Fibroblast of lung (primary cell): ENCODE measurements at regions not wholly inside any gene's neighbourhood (a gene's known extent, or its start where the extent isn't known, plus 50 kb on each side); places are given as distances from the start of the nearest gene placed in this dataset.

Experiments
- CTCF ChIP-seq, 2 donors: IDR thresholded peaks in 1 of 2; conservative IDR thresholded peaks in 1 of 2; 1 replicate in 1 of 2; 2 replicates in 1 of 2; pipeline ENCODE4 v1.5.1; 2011 to 2012; ENCODE audit warnings: low read length in 2 of 2, control low read depth in 1 of 2, inconsistent platforms in 1 of 2, low read depth in 1 of 2, mild to moderate bottlenecking in 1 of 2
- EZH2 ChIP-seq: IDR thresholded peaks from 2 replicates; pipeline ENCODE4 v1.5.1; 2012; ENCODE audit warnings: low read length, control low read depth, mild to moderate bottlenecking; ENCODE audit errors: missing control alignments

GRCh38 chr13:90389537-90389936, 958.0 kb upstream of the MIR17HG start:
- TF ChIP-seq CTCF (conservative IDR thresholded peaks at IDR 0.05 in 1 of 2, IDR thresholded peaks at IDR 0.05 in 1 of 2; ENCODE audit: low read depth in 1 of 2, low read length in 2 of 2), result no peak
- no peak for TF ChIP-seq EZH2
